ENCODE measurements at regions not wholly inside any gene's neighbourhood (a gene's known extent, or its start where the extent isn't known, plus 50 kb on each side); places are given as distances from the start of the nearest gene placed in this dataset.

GRCh38 chr1:104190821-104191220, 441.1 kb downstream of the AMY1C start:
- no peak for TF ChIP-seq CTCF (IDR thresholded peaks at IDR 0.05)
- TF ChIP-seq EZH2 (IDR thresholded peaks at IDR 0.05; ENCODE audit: borderline replicate concordance, insufficient read depth, low read depth, low read length, poor library complexity, severe bottlenecking), result no peak
